ENCODE measurements at regions not wholly inside any gene's neighbourhood (a gene's known extent, or its start where the extent isn't known, plus 50 kb on each side); places are given as distances from the start of the nearest gene placed in this dataset.

- TF ChIP-seq, protein P1, sequence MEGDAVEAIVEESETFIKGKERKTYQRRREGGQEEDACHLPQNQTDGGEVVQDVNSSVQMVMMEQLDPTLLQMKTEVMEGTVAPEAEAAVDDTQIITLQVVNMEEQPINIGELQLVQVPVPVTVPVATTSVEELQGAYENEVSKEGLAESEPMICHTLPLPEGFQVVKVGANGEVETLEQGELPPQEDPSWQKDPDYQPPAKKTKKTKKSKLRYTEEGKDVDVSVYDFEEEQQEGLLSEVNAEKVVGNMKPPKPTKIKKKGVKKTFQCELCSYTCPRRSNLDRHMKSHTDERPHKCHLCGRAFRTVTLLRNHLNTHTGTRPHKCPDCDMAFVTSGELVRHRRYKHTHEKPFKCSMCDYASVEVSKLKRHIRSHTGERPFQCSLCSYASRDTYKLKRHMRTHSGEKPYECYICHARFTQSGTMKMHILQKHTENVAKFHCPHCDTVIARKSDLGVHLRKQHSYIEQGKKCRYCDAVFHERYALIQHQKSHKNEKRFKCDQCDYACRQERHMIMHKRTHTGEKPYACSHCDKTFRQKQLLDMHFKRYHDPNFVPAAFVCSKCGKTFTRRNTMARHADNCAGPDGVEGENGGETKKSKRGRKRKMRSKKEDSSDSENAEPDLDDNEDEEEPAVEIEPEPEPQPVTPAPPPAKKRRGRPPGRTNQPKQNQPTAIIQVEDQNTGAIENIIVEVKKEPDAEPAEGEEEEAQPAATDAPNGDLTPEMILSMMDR (IDR thresholded peaks at IDR 0.05; ENCODE audit: poor library complexity, severe bottlenecking): no peak
- TF ChIP-seq, protein P2, sequence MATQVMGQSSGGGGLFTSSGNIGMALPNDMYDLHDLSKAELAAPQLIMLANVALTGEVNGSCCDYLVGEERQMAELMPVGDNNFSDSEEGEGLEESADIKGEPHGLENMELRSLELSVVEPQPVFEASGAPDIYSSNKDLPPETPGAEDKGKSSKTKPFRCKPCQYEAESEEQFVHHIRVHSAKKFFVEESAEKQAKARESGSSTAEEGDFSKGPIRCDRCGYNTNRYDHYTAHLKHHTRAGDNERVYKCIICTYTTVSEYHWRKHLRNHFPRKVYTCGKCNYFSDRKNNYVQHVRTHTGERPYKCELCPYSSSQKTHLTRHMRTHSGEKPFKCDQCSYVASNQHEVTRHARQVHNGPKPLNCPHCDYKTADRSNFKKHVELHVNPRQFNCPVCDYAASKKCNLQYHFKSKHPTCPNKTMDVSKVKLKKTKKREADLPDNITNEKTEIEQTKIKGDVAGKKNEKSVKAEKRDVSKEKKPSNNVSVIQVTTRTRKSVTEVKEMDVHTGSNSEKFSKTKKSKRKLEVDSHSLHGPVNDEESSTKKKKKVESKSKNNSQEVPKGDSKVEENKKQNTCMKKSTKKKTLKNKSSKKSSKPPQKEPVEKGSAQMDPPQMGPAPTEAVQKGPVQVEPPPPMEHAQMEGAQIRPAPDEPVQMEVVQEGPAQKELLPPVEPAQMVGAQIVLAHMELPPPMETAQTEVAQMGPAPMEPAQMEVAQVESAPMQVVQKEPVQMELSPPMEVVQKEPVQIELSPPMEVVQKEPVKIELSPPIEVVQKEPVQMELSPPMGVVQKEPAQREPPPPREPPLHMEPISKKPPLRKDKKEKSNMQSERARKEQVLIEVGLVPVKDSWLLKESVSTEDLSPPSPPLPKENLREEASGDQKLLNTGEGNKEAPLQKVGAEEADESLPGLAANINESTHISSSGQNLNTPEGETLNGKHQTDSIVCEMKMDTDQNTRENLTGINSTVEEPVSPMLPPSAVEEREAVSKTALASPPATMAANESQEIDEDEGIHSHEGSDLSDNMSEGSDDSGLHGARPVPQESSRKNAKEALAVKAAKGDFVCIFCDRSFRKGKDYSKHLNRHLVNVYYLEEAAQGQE (IDR thresholded peaks at IDR 0.05; ENCODE audit: borderline replicate concordance): no peak
These were observed 152.1 kb upstream of the VCX start for GRCh38 chrX:7690842-7691241.

Data from neural cell (in vitro differentiated cells).